ENCODE measurements at regions not wholly inside any gene's neighbourhood (a gene's known extent, or its start where the extent isn't known, plus 50 kb on each side); places are given as distances from the start of the nearest gene placed in this dataset.

DNA sequence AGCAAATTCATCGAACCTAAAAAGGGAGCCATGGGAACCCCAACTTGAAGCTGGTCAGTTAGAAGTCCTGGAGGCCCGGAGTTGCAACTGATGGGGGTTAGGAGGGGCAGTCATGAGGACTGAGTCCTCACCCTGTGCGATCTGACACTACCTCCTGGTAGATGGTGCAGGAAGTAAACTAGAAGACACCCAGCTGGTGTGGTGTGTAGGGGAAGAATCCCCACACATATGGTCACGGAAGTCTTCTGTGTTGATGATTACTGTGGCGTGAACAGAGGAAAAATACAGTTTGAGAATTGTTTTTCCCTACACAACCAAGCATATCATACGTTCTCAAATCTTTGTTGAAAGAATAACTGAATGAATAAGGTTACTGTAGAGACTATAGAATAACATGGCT is 164.6 kb upstream of the KCTD7 start:
- TF ChIP-seq, protein P1, sequence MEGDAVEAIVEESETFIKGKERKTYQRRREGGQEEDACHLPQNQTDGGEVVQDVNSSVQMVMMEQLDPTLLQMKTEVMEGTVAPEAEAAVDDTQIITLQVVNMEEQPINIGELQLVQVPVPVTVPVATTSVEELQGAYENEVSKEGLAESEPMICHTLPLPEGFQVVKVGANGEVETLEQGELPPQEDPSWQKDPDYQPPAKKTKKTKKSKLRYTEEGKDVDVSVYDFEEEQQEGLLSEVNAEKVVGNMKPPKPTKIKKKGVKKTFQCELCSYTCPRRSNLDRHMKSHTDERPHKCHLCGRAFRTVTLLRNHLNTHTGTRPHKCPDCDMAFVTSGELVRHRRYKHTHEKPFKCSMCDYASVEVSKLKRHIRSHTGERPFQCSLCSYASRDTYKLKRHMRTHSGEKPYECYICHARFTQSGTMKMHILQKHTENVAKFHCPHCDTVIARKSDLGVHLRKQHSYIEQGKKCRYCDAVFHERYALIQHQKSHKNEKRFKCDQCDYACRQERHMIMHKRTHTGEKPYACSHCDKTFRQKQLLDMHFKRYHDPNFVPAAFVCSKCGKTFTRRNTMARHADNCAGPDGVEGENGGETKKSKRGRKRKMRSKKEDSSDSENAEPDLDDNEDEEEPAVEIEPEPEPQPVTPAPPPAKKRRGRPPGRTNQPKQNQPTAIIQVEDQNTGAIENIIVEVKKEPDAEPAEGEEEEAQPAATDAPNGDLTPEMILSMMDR (optimal IDR thresholded peaks at IDR 0.05 in 1 of 3, IDR thresholded peaks at IDR 0.05 in 1 of 3, conservative IDR thresholded peaks at IDR 0.05 in 1 of 3; ENCODE audit: extremely low read depth in 1 of 3, insufficient read depth in 2 of 3, low read length in 3 of 3): no peak
- no peak for TF ChIP-seq EZH2 (IDR thresholded peaks at IDR 0.05; ENCODE audit: low read length)
